SU-DHL-6 (cell line): ENCODE measurements at regions not wholly inside any gene's neighbourhood (a gene's known extent, or its start where the extent isn't known, plus 50 kb on each side); places are given as distances from the start of the nearest gene placed in this dataset.

Source experiments
- H2AFZ ChIP-seq: fragments of 200-600 bp; sonication (generic); 2 replicates; pipeline ENCODE4 v1.6.1; 2014; ENCODE audit warnings: low read depth, mild to moderate bottlenecking, moderate library complexity, mixed read lengths, antibody characterized with exemption, low read length; ENCODE audit not compliant: severe bottlenecking
- H3F3A ChIP-seq: fragments of 200-600 bp; shearing (Covaris generic); 2 replicates; pipeline ENCODE4 v1.6.0; 2016; ENCODE audit warnings: antibody characterized with exemption, mild to moderate bottlenecking; ENCODE audit not compliant: insufficient read depth
- H3K27ac ChIP-seq: fragments of 200-600 bp; sonication (generic); 2 replicates; pipeline ENCODE4 v1.5.1; 2016; ENCODE audit warnings: low read depth, mild to moderate bottlenecking, low read length, moderate library complexity, mixed read lengths
- H3K27me3 ChIP-seq: fragments of 200-600 bp; sonication (generic), shearing (Covaris generic); 2 replicates; pipeline ENCODE4 v1.6.0; 2014; ENCODE audit warnings: mild to moderate bottlenecking, low read length
- H3K36me3 ChIP-seq: fragments of 200-600 bp; sonication (generic); 2 replicates; pipeline ENCODE4 v1.6.1; 2014; ENCODE audit warnings: mild to moderate bottlenecking, low read length, mixed read lengths
- H3K4me2 ChIP-seq: fragments of 300-600, 200-600 bp; shearing (Covaris generic), sonication (generic); 2 replicates; pipeline ENCODE4 v1.6.0; 2014; ENCODE audit warnings: low read length, low read depth, mild to moderate bottlenecking; ENCODE audit not compliant: poor library complexity, severe bottlenecking
- H3K4me3 ChIP-seq: fragments of 200-600 bp; sonication (generic); 2 replicates; pipeline ENCODE4 v1.5.1; 2014; ENCODE audit warnings: antibody characterized with exemption, low read length, mild to moderate bottlenecking, mixed read lengths; ENCODE audit not compliant: insufficient read depth, poor library complexity, severe bottlenecking
- H3K79me2 ChIP-seq: fragments of 200-600 bp; sonication (generic); 2 replicates; pipeline ENCODE4 v1.6.1; 2014; ENCODE audit warnings: mild to moderate bottlenecking, low read length, moderate library complexity; ENCODE audit not compliant: insufficient read depth
- H3K9ac ChIP-seq: fragments of 200-600 bp; sonication (generic); 2 replicates; pipeline ENCODE4 v1.7.0; 2014; ENCODE audit warnings: mild to moderate bottlenecking, low read length
- H3K9me2 ChIP-seq: fragments of 200-600 bp; sonication (generic); replicated peaks from 2 replicates; pipeline ENCODE4 v1.6.1; 2014; ENCODE audit warnings: low read length; ENCODE audit not compliant: insufficient read depth
- H3K9me3 ChIP-seq: fragments of 200-600 bp; sonication (generic); 2 replicates; pipeline ENCODE4 v1.6.1; 2014; ENCODE audit warnings: low read length, mixed read lengths; ENCODE audit not compliant: insufficient read depth
- H4K20me1 ChIP-seq: fragments of 200-600 bp; sonication (generic); 2 replicates; pipeline ENCODE4 v1.6.1; 2014; ENCODE audit warnings: low read depth, mild to moderate bottlenecking, antibody characterized with exemption, low read length, moderate library complexity, mixed read lengths
- CTCF ChIP-seq: fragments of 200-600 bp; sonication (generic); IDR thresholded peaks from one replicate; pipeline ENCODE4 v1.5.1; 2017; ENCODE audit warnings: antibody characterized with exemption, mild to moderate bottlenecking, low read length, moderate library complexity; ENCODE audit not compliant: insufficient read depth, poor library complexity, severe bottlenecking
- EZH2phosphoT487 ChIP-seq: fragments of 200-600 bp; sonication (generic), shearing (Covaris generic); conservative IDR thresholded peaks from 2 replicates; pipeline ENCODE4 v1.6.1; 2018; ENCODE audit warnings: mild to moderate bottlenecking, antibody characterized with exemption, low read length, moderate library complexity, mixed read lengths

DNA sequence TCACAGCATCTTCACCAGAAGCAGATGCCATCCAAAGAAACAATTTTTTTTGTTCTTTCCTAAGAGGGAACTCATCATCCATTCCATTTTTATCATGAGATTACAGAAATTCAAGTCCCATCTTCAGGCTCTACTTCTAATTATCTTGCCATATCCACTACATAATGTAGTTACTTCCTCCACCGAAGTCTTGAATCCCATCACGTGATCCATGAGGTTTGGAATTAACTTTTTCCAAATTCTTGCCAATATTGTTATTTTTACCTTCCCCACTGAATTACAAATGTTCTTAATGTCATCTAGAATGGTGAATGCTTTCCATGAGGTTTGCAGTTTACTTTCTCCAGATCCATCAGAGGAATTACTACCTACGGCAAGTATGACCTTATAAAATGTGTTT lies 1014.7 kb upstream of the LRRN3 start:
- H4K20me1 ChIP-seq: no peaks in the 10 kb centered on the region

GRCh38 chr7:110084181-110084807 lies 1006.6 kb upstream of the LRRN3 start:
- no peak overlapping the region for H3K27ac ChIP-seq
- H3K79me2 ChIP-seq: no peaks in the 10 kb centered on the region
- no peak overlapping the region for H3K4me3 ChIP-seq
- no peaks in the 10 kb centered on the region for H3K9me3 ChIP-seq
- no peak overlapping the region for H2AFZ ChIP-seq
- no peak overlapping the region for H3K4me2 ChIP-seq
- H3K27me3 ChIP-seq: no peaks in the 10 kb centered on the region
- H4K20me1 ChIP-seq: no peaks in the 10 kb centered on the region
- H3K9ac ChIP-seq: no peak overlapping the region
- H3F3A ChIP-seq: no peaks in the 10 kb centered on the region
- TF ChIP-seq CTCF (no peak), EZH2phosphoT487 (no peak)
- no peaks in the 10 kb centered on the region for H3K36me3 ChIP-seq
- H3K9me2 ChIP-seq: no peaks in the 10 kb centered on the region

More for the DNA sequence above, 1014.7 kb upstream of the LRRN3 start:
- Histone ChIP-seq H3K4me2 (no peak overlapping the region), H3K4me3 (no peak overlapping the region), H2AFZ (no peak overlapping the region), H3K27ac (no peak overlapping the region), H3K9me2 (no peaks in the 10 kb centered on the region), H3K9me3 (no peaks in the 10 kb centered on the region), H3K27me3 (no peaks in the 10 kb centered on the region), H3K79me2 (no peaks in the 10 kb centered on the region), H3F3A (no peaks in the 10 kb centered on the region), H3K9ac (no peak overlapping the region), H3K36me3 (no peaks in the 10 kb centered on the region)
- no peak for TF ChIP-seq EZH2phosphoT487
- TF ChIP-seq CTCF: no peak

DNA sequence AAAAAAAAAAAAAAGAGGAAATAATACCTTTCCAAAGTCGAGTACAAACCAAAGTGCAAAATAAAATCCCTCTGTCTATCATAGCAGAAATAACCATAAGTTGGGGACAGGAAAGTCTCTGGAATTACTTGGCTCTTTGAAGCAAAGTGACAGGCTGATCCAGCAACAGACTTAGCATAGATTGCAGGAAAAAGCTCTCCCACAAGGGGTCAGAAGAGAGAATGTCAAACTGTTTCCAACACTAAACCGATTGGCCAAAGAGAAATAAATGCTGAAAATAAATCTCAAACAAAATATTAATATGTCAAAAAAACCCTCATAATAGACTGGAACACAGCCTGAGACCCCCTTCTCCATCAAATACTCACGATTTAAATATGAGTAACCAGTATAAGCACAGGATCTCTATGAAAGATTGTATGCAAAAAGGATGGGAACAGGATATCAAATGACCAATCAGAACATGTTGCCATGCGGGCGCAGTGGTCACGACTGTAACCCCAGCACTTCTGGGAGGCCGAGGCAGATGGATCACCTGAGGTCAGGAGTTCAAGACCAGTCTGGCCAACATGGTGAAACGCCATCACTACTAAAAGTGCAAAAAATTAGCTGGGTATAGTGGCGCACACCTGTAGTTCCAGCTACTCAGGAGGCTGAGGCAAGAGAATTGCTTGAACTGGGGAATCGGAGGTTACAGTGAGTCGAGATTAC lies 1000.7 kb upstream of the LRRN3 start:
- Histone ChIP-seq H4K20me1 (no peaks in the 10 kb centered on the region), H3K27ac (no peak overlapping the region), H3K4me2 (no peak overlapping the region), H3F3A (no peaks in the 10 kb centered on the region), H3K9me2 (no peaks in the 10 kb centered on the region), H3K9ac (no peak overlapping the region), H3K36me3 (no peaks in the 10 kb centered on the region), H3K79me2 (no peaks in the 10 kb centered on the region), H3K4me3 (no peak overlapping the region), H2AFZ (no peak overlapping the region), H3K27me3 (no peaks in the 10 kb centered on the region), H3K9me3 (no peaks in the 10 kb centered on the region)
- TF ChIP-seq EZH2phosphoT487 (no peak), CTCF (peak; percentile 32)
